AG04450 (cell line): ENCODE measurements at regions not wholly inside any gene's neighbourhood (a gene's known extent, or its start where the extent isn't known, plus 50 kb on each side); places are given as distances from the start of the nearest gene placed in this dataset.

ENCODE experiments used
- CTCF ChIA-PET: fragments of 300-600, 350-600 bp; formaldehyde crosslinking; extraction: SDS; loops from one replicate; lab custom pipeline; 2022; ENCODE audit warnings: antibody characterized with exemption, inconsistent platforms; lab: Charles Lee
- POLR2A ChIA-PET: fragments of 350-600 bp; formaldehyde crosslinking; extraction: SDS; loops from one replicate; lab custom pipeline; 2021; ENCODE audit warnings: antibody characterized with exemption, inconsistent platforms; lab: Yijun Ruan, JAX
- DNase-seq: peaks from one replicate; pipeline ENCODE4 v3.0.0-alpha.2; 2011; ENCODE audit warnings: low read depth, low spot score
- H3K27ac ChIP-seq: one replicate; pipeline ENCODE4 v1.5.1; 2012; ENCODE audit warnings: low read depth, low read length, control low read depth
- H3K27me3 ChIP-seq: one replicate; pipeline ENCODE4 v1.6.0; 2012; ENCODE audit warnings: low read length; ENCODE audit not compliant: control insufficient read depth, insufficient read depth
- H3K4me3 ChIP-seq: 2 replicates; pipeline ENCODE4 v1.5.1; 2011; ENCODE audit warnings: mild to moderate bottlenecking, low read depth, low read length, control low read depth
- H3K9me3 ChIP-seq: 2 replicates; pipeline ENCODE4 v1.5.1; 2012; ENCODE audit warnings: low read length; ENCODE audit not compliant: control insufficient read depth, insufficient read depth
- TF ChIP-seq, protein P1 (sequence below): IDR thresholded peaks from 2 replicates; pipeline ENCODE4 v1.5.1; 2011; ENCODE audit warnings: low read depth, low read length, control low read depth, inconsistent platforms

DNA sequence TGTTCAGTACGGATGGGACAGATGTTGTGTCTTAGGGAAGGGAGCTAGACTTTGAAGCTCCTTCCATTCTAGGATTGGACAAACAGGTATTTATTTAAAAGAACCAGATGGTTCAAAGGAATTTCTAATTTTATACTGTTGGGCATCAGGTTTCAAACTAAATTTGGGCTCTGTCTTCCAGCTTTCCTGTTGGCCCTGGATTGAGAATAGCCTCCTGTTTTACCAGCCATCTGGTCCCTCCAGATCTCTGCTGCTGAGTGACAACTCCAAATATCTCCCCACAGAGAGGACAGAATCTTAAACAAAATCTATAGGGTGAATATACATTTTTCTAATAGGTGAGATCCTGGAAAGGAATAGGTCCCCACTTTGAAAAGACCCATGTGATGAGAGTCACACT is 52.5 kb upstream of the CNIH3 start:
- no peak for DNase-seq
- no peak overlapping the region for H3K27ac ChIP-seq
- H3K27me3 ChIP-seq, result no peaks in the 10 kb centered on the region
- ChIA-PET CTCF (interaction anchor here (0.5 to 1.0 kb wide), 2 partner anchors 50 to 138 kb away, joined by 3 to 5 read pairs; no protein-coding TSS in a partner anchor), POLR2A (interaction anchor here (0.7 kb wide), 1 partner anchor 289 kb away, joined by 6 read pairs; no protein-coding TSS in a partner anchor)
- H3K9me3 ChIP-seq, result peaks cover 3% of the 10 kb centered on the region; the same call in 1 of the 2 replicates
- no peak overlapping the region for H3K4me3 ChIP-seq
- TF ChIP-seq, protein P1, sequence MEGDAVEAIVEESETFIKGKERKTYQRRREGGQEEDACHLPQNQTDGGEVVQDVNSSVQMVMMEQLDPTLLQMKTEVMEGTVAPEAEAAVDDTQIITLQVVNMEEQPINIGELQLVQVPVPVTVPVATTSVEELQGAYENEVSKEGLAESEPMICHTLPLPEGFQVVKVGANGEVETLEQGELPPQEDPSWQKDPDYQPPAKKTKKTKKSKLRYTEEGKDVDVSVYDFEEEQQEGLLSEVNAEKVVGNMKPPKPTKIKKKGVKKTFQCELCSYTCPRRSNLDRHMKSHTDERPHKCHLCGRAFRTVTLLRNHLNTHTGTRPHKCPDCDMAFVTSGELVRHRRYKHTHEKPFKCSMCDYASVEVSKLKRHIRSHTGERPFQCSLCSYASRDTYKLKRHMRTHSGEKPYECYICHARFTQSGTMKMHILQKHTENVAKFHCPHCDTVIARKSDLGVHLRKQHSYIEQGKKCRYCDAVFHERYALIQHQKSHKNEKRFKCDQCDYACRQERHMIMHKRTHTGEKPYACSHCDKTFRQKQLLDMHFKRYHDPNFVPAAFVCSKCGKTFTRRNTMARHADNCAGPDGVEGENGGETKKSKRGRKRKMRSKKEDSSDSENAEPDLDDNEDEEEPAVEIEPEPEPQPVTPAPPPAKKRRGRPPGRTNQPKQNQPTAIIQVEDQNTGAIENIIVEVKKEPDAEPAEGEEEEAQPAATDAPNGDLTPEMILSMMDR, result no peak

DNA sequence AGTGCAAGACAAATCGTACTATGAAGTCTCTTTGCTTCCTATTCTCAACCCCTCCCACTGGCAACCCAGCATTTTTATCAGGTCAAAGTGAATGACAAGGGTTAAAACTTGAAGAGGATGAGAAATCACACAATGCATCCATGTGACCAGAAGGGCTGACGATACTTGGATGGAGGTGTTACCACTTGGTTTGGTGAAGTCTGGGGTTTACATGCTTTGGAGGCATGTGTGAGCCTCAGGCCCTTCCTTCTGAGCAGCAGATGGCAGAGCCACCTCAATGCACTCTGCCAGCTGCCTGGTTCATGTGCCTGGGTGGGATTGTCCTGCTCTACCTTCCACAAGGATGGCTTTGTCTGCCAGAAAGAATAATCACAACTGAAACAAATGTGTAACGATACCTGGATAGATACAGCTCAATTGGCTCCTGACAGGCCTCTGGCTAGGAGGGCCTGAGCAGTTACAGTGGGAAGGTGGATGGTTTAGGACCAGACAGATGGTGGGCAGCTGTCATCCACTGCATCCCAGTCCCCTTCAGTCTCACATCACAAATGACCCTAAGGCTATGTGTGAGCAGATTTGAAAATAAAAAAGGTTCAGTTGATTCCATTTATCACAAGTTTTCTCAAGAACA is 51.5 kb upstream of the CNIH3 start:
- no peaks in the 10 kb centered on the region for H3K27me3 ChIP-seq
- no peak overlapping the region for H3K27ac ChIP-seq
- peaks cover 3% of the 10 kb centered on the region; the same call in 1 of the 2 replicates for H3K9me3 ChIP-seq
- no peak overlapping the region for H3K4me3 ChIP-seq
- ChIA-PET CTCF (interaction anchor here (1.0 to 2.0 kb wide), 2 partner anchors 287 to 358 kb away, joined by 3 to 6 read pairs; no protein-coding TSS in a partner anchor), POLR2A (no interaction called here)
- DNase-seq, result no peak
- TF ChIP-seq, protein P1, result no peak

DNA sequence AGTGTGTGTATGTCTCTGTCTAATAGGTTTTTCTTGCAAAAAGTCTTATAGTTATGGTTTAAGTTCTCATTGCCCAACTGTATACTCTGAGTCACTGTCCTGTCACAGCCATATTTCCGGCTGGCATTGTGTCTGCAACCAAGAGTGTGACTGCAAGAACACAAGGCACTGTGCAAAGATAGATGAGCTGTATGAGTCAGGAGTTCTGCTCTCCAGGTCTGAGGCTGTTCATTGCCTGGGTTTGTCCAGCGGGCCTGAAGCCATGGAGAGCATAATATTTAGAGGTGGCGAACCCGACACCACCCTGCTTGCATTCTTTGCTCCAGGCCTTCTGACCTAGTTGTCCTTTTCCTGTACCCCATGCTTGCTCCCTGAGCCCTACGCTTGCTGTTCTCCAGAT is 50.9 kb upstream of the CNIH3 start:
- H3K27me3 ChIP-seq, result no peaks in the 10 kb centered on the region
- CTCF ChIA-PET, result interaction anchor here (1.0 to 2.0 kb wide), 3 partner anchors 51 to 358 kb away, joined by 3 to 6 read pairs (median 5); no protein-coding TSS in a partner anchor

DNA sequence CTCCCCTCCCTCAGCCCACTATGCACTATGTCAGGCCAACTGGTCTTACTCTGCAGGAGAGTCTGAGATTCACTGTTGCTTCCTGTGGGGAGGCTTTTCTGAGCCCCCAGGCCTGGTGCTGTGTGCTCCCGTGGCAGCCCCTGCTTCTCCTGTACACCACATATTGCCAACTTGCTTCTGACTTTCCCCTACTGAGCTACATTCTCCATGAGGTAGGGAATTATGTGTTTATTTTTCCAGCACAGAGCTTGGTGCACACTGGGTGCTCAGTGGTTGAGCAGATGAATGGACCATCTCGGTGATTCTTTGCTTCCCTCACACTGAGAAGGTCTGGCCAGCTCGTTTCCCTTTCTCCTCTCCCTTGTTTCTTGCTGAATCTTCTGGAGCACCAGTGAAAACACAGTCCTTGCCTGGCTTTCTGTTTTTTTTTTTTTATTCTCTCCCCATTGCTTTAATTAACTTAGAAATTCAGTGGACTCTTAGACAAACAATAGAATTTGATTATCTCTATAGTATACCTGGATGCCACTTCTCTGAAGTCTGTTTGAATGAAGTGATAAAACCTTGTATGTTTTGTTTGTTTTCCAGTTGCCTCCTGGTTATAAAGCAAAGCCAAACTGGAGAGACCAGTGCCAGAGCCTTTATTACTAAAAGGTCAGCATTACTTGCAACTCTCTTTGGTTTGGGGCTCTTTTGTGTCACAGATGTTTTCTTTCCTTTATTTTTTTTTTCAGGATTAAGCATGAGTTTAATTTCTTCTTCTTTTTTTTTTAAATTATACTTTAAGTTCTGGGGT is 50.3 kb upstream of the CNIH3 start:
- Histone ChIP-seq H3K9me3 (no peaks in the 10 kb centered on the region), H3K27me3 (no peaks in the 10 kb centered on the region), H3K4me3 (no peak overlapping the region), H3K27ac (peak overlapping the region; percentile 34)
- ChIA-PET CTCF (interaction anchor here (1.0 to 2.0 kb wide), 3 partner anchors 52 to 357 kb away, joined by 3 to 6 read pairs (median 5); no protein-coding TSS in a partner anchor), POLR2A (no interaction called here)
- TF ChIP-seq, protein P1, result no peak
- no peak for DNase-seq

More for the DNA sequence above, 50.9 kb upstream of the CNIH3 start:
- POLR2A ChIA-PET, result no interaction called here
- Histone ChIP-seq H3K9me3 (peaks cover 3% of the 10 kb centered on the region; the same call in 1 of the 2 replicates), H3K27ac (peak overlapping the region; percentile 34), H3K4me3 (no peak overlapping the region)
- DNase-seq, result peak; percentile 24
- TF ChIP-seq, protein P1, result no peak
